ENCODE measurements at regions not wholly inside any gene's neighbourhood (a gene's known extent, or its start where the extent isn't known, plus 50 kb on each side); places are given as distances from the start of the nearest gene placed in this dataset.

DNA sequence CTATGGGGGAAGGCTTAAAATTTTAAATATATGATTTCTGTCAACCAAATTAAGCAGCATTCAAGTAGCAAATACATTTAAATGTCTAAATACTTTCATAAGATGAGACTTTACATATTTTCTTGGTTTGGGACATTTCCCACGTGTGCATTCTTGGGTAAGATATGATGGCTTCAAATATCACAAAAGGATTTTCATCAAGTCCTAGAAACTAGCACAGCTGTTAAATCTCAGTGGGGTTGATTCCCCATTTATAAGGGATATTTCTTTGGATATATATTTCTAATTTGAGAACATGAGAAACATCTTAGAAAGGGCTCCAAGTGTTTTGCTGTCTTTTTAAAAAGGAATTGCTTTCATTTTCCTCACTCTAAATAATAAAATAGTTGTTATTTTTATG, 90.2 kb downstream of the P2RY10 start:
- Mint-ChIP-seq H3K9me3 (peaks cover 73 to 76% of the 10 kb centered on the region in 2 experiments), H3K4me1 (no peaks in the 10 kb centered on the region), H3K36me3 (ENCODE audit: insufficient read depth in 1 of 3, low read depth in 3 of 3) (peaks cover 0 to 12% (median 4%) of the 10 kb centered on the region in 3 experiments; a peak in 5 of 7 replicates), H3K27me3 (ENCODE audit: low read depth) (no peaks in the 10 kb centered on the region; the same call in 1 of the 2 replicates), H3K4me3 (no peak overlapping the region), H3K27ac (no peak overlapping the region)
- no peaks in the 10 kb centered on the region for H3K79me1 ChIP-seq (ENCODE audit: insufficient read depth, low read depth, low read length, poor library complexity, severe bottlenecking)
- no peak overlapping the region for H3K23ac ChIP-seq (ENCODE audit: insufficient read length, low read depth, low read length)
- no peak overlapping the region for H3K9ac ChIP-seq (ENCODE audit: extremely low read depth, insufficient read length, low read length)
- H4K8ac ChIP-seq (replicated peaks; ENCODE audit: insufficient read length, low read depth, low read length) = no peak overlapping the region
- H2BK120ac ChIP-seq (ENCODE audit: low read depth, low read length, poor library complexity, severe bottlenecking) = no peak overlapping the region
- no peak overlapping the region for H2AFZ ChIP-seq (ENCODE audit: low read length)
- H3K4me1 ChIP-seq (ENCODE audit: insufficient read depth, low read length) = no peaks in the 10 kb centered on the region
- TF ChIP-seq, protein P1, sequence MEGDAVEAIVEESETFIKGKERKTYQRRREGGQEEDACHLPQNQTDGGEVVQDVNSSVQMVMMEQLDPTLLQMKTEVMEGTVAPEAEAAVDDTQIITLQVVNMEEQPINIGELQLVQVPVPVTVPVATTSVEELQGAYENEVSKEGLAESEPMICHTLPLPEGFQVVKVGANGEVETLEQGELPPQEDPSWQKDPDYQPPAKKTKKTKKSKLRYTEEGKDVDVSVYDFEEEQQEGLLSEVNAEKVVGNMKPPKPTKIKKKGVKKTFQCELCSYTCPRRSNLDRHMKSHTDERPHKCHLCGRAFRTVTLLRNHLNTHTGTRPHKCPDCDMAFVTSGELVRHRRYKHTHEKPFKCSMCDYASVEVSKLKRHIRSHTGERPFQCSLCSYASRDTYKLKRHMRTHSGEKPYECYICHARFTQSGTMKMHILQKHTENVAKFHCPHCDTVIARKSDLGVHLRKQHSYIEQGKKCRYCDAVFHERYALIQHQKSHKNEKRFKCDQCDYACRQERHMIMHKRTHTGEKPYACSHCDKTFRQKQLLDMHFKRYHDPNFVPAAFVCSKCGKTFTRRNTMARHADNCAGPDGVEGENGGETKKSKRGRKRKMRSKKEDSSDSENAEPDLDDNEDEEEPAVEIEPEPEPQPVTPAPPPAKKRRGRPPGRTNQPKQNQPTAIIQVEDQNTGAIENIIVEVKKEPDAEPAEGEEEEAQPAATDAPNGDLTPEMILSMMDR (conservative IDR thresholded peaks at IDR 0.05) = no peak
- no peak overlapping the region for H4K5ac ChIP-seq (ENCODE audit: insufficient read length, low read depth, low read length)
- no peak overlapping the region for H3K27ac ChIP-seq (ENCODE audit: insufficient read length, low read depth, low read length)
- H2AK5ac ChIP-seq (ENCODE audit: insufficient read length, low read length) = no peak overlapping the region
- H2BK20ac ChIP-seq (ENCODE audit: low read depth, low read length, poor library complexity, severe bottlenecking) = no peak overlapping the region
- no peaks in the 10 kb centered on the region for H4K20me1 ChIP-seq (ENCODE audit: control insufficient read depth, insufficient read depth, insufficient read length)
- no peak overlapping the region for H3K4ac ChIP-seq (ENCODE audit: low read depth, low read length)
- H2BK5ac ChIP-seq (ENCODE audit: insufficient read length, low read length) = no peak overlapping the region
- no peak overlapping the region for H3K56ac ChIP-seq (ENCODE audit: insufficient read length, low read depth, low read length)
- H3K27me3 ChIP-seq (ENCODE audit: insufficient read depth, low read length) = no peaks in the 10 kb centered on the region
- DNase-seq = no peak
- WGBS (ENCODE audit: extremely low coverage, insufficient read length, low lambda C conversion rate) = no CpG with 5 or more reads among the region's 1 CpG
- no peaks in the 10 kb centered on the region for H3K9me3 ChIP-seq (ENCODE audit: control insufficient read depth, low read depth, low read length)
- H2BK15ac ChIP-seq (ENCODE audit: low read depth, low read length) = no peak overlapping the region
- no peak overlapping the region for H3K14ac ChIP-seq (ENCODE audit: insufficient read depth, low read length)
- H4K91ac ChIP-seq (ENCODE audit: insufficient read length, low read depth, low read length) = no peak overlapping the region
- no peaks in the 10 kb centered on the region for H3K79me2 ChIP-seq (ENCODE audit: insufficient read depth, low read length)
- H3K4me2 ChIP-seq (ENCODE audit: insufficient read depth, insufficient read length, low read length) = no peak overlapping the region
- no peak overlapping the region for H3T11ph ChIP-seq (ENCODE audit: low read length)
- H3K18ac ChIP-seq (ENCODE audit: insufficient read length, low read depth, low read length) = no peak overlapping the region
- no peaks in the 10 kb centered on the region for H3K23me2 ChIP-seq (ENCODE audit: insufficient read length, low read depth, low read length, poor library complexity, severe bottlenecking)
- no peak overlapping the region for H2BK12ac ChIP-seq (ENCODE audit: insufficient read length, low read depth, low read length)

All from H9 (cell line).